GM21381 (cell line): ENCODE measurements at regions not wholly inside any gene's neighbourhood (a gene's known extent, or its start where the extent isn't known, plus 50 kb on each side); places are given as distances from the start of the nearest gene placed in this dataset.
"Not testable (repeated sequence)": the region's sequence is repeated elsewhere in the genome, so short reads cannot be mapped to it uniquely, and the experiment has no call there.

ENCODE experiments used
- ATAC-seq: cut with Tn5 transposase; IDR thresholded peaks from one replicate; pipeline ENCODE4 v1.9.1; 2021; ENCODE audit warnings: mild to moderate bottlenecking, moderate library complexity; ENCODE audit not compliant: unreplicated experiment

DNA sequence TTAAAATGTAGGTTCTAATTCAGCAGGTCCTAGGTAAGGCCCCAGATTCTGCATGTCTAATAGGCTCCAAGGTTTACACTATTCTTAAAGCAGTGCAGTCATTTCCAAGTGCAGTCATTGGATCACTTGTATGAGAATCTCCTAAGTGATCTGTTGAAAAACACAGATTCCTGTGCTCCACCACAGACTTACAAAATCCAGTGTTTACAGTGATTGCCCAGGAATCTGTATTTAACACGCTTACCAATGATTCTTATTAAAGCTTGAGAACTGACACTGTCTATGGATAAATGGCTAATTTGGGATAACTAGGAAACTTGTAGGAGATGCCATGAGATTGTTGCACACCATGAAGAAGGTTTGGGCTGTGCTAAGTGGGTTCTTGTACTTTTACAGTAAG, 104.6 kb upstream of the PLEKHG1 start:
- ATAC-seq = no peak

DNA sequence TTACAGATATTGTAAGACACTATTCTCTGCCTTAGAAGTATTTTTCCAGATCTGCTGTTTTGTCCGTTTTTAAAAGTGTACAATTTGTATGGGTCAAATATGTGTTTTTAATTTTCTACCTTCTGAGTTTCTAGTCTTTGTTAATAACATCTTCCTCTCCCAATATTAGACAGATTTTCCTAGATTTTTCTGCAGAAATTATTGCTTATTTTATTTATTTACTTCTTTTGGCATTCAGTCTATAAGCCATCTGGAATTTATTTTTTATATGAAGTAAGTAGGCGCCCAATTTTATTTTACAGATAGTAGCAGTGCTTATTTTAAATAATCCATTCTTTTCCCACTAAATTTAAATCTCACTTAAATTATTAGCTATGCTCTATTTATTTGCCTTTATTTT, 103.1 kb upstream of the PLEKHG1 start:
- no peak for ATAC-seq

DNA sequence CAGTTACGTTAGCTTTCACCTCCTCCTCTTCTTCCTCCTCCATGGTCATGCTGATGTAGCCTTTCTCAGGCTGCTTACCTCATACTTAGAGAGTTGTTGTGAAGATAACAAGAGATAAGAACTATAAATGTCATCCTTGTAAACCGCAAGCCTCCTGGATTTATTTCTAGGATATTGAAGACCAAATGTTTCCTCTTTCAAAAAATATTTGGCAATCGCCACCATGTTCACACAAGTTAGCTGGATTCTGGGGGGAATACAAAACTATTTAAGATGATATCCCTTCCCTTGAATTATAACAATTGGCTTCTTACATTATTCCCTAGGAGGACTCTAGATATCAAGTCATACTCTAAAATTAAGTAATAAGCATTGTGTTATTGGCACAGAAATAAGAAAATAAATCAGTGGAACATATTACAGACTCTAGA, 99.8 kb upstream of the PLEKHG1 start:
- no peak for ATAC-seq

DNA sequence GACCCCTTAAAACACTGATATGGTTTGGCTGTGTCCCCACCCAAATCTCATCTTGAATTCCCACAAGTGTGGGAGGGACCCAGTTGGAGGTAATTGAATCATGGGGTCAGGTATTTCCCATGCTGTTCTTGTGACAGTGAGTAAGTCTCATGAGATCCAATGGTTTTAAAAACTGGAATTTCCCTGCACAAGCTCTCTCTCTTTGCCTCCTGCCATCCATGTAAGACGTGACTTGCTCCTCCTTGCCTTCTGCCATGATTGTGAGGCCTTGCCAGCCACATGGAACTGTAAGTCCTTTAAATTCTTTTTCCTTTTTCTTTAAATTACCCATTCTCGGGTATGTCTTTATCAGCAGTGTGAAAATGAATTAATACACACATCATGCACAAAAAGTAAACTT, 99.1 kb upstream of the PLEKHG1 start:
- ATAC-seq = not testable (repeated sequence)

DNA sequence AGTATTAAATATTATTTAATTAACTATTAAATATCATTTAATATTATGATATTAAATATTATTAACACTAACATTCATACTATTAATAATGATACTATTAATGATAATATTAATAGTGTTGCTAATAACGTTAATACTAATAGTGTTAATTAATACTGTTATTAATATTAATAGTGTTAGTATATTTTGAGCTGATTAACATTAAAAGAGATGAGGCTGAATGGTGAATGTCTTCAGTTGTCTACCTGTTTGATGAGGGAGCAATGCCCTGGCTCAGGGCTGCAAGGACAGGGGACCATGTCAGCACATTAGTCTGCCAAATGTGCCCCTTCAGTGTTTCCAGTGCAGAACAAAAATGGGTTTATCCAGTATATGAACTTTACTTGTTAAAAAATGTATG, 96.6 kb upstream of the PLEKHG1 start:
- no peak for ATAC-seq

DNA sequence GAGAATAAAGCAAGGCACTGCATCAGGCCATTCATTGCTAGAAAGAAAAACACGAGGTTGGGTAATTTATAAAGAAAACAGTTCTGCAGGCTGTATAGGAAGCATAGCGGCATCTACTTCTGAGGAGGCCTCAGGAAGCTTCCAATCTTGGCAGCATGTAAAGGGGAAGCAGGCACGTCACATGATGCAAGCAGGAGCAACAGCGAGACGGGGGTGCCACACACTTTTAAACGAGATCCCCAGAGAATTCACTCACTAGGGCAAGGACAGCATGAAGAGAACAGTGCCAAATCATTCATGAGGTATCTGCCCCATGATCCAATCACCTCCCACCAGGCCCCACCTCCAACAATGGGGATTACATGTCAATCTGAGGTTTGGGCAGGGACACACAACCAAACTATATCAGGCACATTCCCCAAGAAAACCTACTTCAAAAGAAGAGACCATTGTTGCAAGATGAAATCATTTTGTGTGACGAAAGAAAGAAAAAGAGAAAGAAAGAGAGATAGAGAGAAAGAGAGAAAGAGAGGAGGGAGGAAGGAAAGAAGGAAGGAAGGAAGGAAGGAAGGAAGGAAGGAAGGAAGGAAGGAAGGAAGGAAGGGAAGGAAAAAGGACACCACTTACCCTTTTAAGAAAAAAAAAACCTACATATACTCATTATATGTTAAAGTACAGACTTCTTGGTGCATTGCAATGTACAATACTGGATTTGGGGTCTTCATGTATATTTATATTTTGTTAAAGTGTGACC, 95.9 kb upstream of the PLEKHG1 start:
- ATAC-seq = no peak

DNA sequence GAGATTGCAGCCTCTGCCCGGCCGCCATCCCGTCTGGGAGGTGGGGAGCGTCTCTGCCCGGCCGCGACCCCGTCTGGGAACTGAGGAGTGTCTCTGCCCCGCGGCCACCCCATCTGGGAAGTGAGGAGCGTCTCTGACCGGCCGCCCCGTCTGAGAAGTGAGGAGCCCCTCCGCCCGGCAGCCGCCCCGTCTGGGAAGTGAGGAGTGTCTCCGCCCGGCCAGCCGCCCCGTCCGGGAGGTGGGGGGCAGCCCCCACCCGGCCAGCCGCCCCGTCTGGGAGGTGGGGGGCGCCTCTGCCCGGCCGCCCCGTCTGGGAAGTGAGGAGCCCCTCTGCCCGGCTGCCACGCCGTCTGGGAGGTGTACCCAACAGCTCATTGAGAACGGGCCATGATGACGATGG, 92.3 kb upstream of the PLEKHG1 start:
- not testable (repeated sequence) for ATAC-seq

DNA sequence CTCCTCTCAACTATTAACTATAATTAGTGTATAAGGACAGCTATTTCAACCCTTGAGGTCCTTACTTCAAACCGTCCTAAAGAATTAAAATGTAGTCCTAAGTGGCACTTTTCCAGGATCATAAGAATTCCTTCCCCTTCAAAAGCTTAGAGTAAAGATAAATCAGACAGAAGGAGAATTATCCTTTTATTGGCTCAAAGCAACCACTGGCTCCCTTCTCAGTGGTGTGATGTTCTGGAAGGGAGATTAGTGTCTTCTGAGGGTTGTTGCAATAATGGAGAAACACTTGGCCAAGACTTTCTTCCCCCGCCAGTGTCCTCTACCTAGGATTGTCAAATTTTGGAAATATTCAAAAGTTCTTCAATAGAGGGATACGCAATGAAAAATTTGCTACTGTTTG, 89.1 kb upstream of the PLEKHG1 start:
- ATAC-seq = no peak

DNA sequence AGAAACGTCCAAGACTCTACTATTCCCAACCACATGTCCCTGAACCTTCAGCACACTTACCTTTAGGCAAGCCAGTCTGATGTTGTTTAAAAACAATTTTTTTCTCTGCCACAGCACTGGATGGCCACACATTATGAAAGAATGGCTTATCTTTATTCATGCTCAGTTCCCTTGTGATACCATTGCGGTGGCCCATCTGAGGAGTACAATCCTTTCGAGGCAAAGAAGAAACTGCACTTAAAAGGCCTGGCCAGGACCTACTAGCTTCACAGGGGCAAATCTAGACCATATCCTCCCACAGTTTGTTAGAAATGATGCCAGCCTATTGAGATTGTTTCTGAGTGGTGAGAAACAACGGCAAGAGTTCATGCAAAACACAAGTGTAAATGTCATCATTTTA, 88.4 kb upstream of the PLEKHG1 start:
- ATAC-seq = no peak

DNA sequence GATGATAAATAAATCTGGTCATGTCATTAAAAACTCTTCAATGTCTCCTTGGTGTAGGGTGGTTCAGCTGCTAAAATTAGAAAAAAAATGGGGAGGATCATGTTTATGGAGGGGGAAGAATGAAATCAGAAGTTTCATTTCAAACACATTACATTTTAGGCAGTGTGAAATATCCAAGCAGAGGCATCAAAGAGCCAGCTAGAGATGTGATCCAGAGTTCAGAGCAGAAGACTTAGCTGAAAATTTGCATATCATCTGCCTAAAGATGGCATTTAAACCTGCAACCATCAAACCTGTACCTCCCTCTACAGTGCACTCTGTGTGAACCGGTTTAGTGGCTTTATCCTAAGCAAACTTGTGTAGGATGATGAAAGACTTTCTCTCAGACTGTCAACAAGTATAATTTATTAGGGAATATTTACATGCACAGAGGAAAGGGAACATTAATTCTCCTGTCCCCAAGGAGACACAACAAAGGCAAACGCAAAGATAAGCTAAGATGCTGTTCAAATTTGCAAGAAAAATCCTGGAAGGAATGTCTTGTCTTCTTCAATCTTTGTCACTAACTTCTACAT, 84.8 kb upstream of the PLEKHG1 start:
- no peak for ATAC-seq

DNA sequence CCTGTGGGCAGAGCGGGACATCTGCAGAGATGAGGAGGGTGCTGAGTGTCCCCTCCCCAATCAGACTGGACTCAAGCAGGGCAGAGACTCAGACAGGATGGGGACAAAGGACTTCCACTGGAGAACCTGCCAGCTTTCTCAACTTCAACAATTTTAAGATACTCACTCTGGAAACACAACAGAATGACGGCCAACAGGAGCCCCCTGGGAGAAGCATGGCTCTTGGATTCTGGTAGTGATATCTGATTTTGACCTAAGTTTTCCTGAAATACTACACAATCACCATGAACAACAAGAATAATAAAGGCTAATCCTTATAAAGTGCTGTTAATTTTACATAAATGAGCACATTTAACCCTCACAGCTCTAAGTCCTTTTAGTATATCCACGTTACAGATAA, 83.5 kb upstream of the PLEKHG1 start:
- ATAC-seq = no peak

DNA sequence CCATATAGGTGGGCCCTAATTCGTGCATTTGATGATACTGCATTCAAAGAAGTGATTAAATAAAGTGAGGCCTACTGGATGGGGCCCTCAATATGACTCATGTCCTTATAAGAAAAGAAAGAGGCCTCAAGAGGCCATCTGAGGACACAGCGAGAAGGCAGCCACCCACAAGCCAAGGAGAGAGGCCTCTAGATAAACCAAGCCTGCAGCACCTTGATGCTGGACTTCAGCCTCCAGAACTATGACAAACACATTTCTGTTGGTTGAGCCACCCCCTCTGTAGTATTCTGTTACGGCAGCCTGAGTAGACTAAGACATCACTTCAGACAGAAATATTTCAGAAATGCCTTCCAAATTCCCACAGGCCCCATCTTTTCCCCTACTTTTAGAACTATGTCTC, 82.5 kb upstream of the PLEKHG1 start:
- ATAC-seq = no peak

DNA sequence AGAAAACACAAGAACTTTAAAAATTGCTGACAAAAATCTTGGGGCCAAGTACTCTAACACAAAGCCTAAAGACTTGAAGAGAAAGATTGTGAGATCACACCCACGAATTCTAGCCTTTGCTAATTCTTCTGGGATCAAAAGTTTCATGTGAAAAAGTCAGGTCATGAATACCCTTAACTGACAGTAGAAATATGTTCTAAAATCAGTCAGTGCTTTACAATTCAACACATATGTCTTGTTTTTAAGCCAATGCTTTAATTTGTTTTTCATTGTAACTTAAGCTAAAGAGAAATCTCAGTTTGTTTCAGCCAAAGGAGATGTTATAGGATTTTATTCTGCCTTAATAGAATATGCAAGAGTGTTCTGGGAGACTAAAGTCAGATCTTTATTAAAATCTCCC, 78.2 kb upstream of the PLEKHG1 start:
- ATAC-seq = no peak

DNA sequence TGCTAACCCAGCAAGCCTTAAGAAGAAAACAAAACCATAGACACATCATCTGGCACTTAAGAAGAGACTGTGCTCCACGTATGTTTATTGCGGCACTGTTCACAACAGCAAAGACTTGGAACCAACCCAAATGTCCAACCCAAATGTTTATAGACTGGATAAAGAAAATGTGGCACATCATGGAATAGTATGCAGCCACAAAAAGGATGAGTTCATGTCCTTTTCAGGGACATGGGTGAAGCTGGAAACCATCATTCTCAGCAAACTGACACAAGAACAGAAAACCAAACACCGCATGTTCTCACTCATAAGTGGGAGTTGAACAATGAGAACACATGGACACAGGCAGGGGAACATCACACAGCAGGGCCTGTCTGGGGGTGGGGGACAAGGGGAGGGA, 76.5 kb upstream of the PLEKHG1 start:
- ATAC-seq = not testable (repeated sequence)

DNA sequence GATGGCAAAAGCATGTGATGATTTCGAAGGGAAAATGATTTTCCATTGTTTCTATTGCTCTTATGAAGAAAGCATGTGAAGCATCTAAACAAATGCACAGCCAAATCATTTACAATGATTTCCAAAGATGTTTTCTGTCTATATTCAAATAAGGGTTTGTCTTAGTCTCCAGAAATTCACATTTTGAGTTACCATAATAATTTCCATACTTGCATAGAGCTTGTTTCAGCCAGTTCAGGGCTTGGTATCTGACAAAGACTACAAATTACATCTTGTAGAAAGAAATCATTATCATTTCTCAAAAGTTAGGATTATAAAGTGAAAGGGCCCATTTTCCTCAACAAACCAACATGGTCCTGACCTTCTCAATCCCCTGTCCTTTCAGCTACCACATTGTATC, 74.4 kb upstream of the PLEKHG1 start:
- no peak for ATAC-seq

DNA sequence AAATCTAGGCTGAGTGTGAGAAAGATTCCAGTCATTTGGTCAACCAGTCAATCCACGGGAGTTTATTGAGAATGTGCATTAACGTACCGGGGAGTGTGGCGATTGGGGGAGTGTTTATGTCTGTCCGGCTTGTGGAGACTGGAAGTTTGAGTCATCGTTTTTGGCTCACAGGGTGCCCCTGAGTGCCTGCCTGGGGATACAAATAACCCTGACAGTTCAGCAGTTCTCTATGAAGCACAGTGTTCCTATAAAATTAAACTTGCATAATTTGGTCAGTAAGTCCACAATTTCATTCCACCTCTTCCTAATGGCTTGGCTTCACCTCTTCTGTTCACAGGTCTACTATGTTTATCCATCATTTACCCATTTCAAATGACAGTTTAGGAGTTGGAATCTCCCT, 72.6 kb upstream of the PLEKHG1 start:
- no peak for ATAC-seq

DNA sequence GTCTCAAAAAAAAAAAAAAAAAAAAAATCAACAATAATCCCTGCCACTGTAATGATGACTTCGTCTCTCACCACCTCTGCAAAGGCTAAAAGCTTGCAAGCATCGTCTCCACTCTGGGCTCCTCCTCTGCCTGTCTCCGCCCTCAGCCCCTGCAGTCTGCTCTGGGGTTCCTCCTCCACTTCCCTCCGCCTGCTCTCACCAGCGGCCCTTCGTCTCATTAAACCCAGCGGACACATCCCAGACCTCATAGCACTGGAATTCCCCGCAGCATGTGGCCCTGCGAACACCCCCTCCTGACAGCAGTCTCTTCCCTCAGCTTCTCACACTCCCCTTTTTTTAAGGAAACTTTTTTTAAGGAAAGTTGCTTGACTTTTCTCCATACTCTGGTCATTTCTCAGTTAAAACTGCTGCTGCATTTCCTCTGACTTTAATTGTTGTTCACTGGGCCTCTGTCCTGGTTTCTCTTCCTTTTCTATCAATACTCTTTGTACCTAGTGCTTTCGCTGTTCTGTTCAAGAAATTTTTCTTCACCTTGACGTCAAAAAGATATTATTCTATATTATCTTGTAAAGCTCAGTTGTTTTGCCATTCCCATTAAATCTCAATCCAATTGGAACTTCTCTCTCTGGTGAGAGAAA, 70.9 kb upstream of the PLEKHG1 start:
- no peak for ATAC-seq

DNA sequence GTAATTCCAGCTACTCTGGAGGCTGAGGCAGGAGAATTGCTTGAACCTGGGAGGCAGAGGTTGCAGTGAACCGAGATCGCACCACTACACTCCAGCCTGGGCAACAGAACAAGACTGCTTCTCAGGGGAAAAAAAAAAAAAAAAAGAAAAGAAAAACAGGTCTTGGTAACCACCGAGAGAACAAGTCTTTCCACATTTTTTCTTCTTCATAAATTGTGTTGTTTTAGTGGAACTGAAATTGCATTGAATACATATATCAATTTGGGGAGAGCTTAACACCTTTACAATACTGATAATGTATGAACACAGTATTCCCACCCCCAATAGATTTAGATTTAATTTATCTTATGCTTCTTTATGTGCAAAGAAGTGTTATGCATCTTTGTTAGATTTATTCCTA, 70.0 kb upstream of the PLEKHG1 start:
- no peak for ATAC-seq

DNA sequence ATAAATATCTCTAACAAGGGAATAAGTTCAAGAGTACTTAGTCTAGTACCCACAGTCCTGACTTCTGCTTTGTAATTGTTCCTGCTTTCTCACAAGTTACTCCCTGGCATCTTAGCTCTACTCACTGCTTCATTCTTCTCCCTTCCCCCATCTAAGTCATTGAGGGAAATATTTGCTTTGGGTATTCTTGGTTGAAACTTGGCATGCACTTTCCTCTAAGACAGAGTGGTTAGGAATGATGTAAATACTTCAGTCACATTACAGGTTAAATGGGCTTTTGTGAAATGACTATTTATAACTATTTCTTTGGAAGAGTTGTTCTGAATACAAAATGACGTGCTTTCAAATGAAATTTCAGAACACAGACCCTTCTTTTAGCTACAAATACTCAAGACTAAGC, 67.7 kb upstream of the PLEKHG1 start:
- ATAC-seq = no peak

DNA sequence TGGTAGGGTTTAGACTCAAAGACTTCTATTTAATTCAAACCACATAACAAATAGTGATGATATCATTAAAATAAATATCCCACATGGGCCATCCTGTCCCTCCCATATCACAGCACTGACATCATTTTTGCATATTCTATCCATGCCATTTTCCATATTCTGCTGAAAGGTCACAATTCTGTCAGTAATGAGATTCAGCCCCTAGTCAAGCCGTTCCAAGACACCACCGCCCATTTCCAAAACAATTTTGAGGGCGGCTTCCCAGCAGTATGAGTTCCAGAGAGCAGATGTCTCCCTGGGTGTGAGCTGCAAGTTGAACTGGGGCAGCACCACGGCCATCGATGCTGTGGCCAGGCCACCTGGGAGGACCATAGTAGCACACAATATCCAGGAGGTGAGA, 65.1 kb upstream of the PLEKHG1 start:
- no peak for ATAC-seq

DNA sequence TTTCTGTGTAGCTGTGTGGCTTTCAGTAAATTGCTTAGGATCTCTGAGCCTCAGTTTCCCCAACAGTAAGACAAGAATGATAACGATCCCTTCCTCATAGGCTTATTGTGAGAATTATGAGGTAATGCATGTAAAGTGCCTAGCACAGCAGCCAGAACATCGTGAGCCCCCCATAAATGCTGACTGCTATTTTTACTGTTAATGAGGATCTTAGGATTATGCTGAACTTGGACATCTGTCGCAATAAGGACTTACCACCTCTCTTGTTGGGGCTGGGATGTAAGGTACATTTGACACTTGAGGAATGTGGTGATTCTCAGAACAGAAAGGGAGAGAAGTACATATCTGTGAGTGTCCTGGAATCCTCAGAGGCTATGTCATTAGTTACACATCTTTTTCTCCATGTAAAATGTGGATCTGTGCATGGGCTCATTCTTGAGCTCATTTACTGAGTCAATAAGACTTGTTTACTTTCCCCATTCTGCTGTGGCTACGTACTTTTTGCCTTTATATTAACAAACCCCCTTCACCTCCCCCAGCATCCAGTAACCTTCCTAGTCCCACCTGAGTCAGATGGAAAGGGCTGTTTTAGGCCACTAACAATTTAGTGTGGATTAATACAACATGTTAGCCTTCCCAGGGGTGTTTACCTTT, 64.4 kb upstream of the PLEKHG1 start:
- ATAC-seq = no peak

DNA sequence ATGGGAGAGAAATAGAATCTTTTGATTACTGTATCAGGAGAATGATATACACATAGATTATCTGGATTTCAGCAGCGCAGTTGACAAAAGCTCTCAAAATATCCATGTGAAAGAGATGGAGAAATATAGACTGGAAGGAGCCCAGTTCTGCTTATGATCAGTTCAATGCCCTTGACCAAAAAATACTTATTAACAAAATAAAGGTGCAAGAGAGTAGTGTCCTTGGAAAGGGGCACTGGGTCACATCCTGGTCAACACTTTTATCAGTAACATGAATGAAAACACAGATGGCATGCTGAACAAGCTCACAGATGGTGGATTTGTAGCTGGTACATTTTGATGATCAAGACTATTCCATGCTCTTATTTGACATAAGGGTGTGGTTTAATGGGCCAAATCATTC, 63.9 kb upstream of the PLEKHG1 start:
- ATAC-seq = no peak
